ENCODE measurements at regions not wholly inside any gene's neighbourhood (a gene's known extent, or its start where the extent isn't known, plus 50 kb on each side); places are given as distances from the start of the nearest gene placed in this dataset.
"Not testable (repeated sequence)": the region's sequence is repeated elsewhere in the genome, so short reads cannot be mapped to it uniquely, and the experiment has no call there.

DNA sequence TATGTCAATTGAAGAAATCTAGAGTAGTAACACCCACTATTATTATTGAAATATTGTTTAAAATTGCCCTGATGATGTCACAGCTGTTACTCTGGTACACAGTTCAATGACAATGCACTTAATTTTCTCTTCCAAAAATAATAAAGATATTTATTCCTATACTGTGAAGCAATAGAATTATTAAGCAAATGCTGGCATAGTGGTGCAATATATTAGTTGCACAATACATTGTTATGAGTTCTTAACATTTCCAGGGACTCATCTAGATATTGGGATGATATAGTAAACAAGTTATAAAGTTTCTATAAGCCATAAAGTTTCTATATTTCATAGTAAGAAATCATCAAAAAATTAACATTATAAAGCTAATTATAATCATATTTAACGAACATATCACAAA, 897.8 kb downstream of the LRFN5 start:
- H3K36me3 Mint-ChIP-seq (ENCODE audit: insufficient read depth) = no peaks in the 10 kb centered on the region
- no peak overlapping the region for H3K4me3 Mint-ChIP-seq (ENCODE audit: low read depth)
- TF ChIP-seq, protein P1, sequence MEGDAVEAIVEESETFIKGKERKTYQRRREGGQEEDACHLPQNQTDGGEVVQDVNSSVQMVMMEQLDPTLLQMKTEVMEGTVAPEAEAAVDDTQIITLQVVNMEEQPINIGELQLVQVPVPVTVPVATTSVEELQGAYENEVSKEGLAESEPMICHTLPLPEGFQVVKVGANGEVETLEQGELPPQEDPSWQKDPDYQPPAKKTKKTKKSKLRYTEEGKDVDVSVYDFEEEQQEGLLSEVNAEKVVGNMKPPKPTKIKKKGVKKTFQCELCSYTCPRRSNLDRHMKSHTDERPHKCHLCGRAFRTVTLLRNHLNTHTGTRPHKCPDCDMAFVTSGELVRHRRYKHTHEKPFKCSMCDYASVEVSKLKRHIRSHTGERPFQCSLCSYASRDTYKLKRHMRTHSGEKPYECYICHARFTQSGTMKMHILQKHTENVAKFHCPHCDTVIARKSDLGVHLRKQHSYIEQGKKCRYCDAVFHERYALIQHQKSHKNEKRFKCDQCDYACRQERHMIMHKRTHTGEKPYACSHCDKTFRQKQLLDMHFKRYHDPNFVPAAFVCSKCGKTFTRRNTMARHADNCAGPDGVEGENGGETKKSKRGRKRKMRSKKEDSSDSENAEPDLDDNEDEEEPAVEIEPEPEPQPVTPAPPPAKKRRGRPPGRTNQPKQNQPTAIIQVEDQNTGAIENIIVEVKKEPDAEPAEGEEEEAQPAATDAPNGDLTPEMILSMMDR (IDR thresholded peaks at IDR 0.05; ENCODE audit: unreplicated experiment) = no peak
- DNase-seq (ENCODE audit: low spot score, unreplicated experiment) = no peak
- H3K4me1 Mint-ChIP-seq (ENCODE audit: low read depth) = no peaks in the 10 kb centered on the region
- H3K9me3 Mint-ChIP-seq (ENCODE audit: low read depth) = peaks cover 4% of the 10 kb centered on the region
- no peaks in the 10 kb centered on the region for H3K27me3 Mint-ChIP-seq
- no peak overlapping the region for H3K27ac Mint-ChIP-seq

DNA sequence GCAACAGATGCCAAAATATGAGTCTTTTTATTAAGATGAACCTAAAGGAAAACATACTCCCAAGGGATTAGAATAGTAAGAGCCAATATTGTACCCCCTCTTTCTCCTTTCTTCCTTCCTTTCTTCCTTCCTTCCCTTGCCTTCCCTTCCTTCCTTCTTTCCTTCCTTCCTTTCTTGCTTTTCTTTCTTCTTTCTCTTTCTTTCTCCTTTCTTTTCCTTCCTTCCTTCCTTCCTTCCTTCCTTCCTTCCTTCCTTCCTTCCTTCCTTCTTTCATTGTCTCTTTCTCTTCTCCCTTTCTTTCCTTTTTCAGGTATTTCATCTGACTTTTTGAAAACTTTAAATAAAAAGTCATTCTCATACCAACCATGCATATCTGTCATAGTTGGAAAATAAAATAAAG, 892.5 kb downstream of the LRFN5 start:
- no peak for DNase-seq (ENCODE audit: low spot score, unreplicated experiment)
- H3K4me1 Mint-ChIP-seq (ENCODE audit: low read depth) = no peaks in the 10 kb centered on the region
- no peak overlapping the region for H3K4me3 Mint-ChIP-seq (ENCODE audit: low read depth)
- no peaks in the 10 kb centered on the region for H3K9me3 Mint-ChIP-seq (ENCODE audit: low read depth)
- TF ChIP-seq, protein P1 (IDR thresholded peaks at IDR 0.05; ENCODE audit: unreplicated experiment) = no peak
- H3K27ac Mint-ChIP-seq = no peak overlapping the region
- no peaks in the 10 kb centered on the region for H3K27me3 Mint-ChIP-seq
- no peaks in the 10 kb centered on the region for H3K36me3 Mint-ChIP-seq (ENCODE audit: insufficient read depth)

- H3K4me1 Mint-ChIP-seq (ENCODE audit: low read depth) = peaks cover 1% of the 10 kb centered on the region
- no peaks in the 10 kb centered on the region for H3K9me3 Mint-ChIP-seq (ENCODE audit: low read depth)
- H3K4me3 Mint-ChIP-seq (ENCODE audit: low read depth) = no peak overlapping the region
- no peak overlapping the region for H3K27ac Mint-ChIP-seq
- DNase-seq (ENCODE audit: low spot score, unreplicated experiment) = no peak
- TF ChIP-seq, protein P1 (IDR thresholded peaks at IDR 0.05; ENCODE audit: unreplicated experiment) = no peak
- no peaks in the 10 kb centered on the region for H3K27me3 Mint-ChIP-seq
- H3K36me3 Mint-ChIP-seq (ENCODE audit: insufficient read depth) = no peaks in the 10 kb centered on the region
Observed at GRCh38 chr14:42490536-42490935, 883.9 kb downstream of the LRFN5 start.

DNA sequence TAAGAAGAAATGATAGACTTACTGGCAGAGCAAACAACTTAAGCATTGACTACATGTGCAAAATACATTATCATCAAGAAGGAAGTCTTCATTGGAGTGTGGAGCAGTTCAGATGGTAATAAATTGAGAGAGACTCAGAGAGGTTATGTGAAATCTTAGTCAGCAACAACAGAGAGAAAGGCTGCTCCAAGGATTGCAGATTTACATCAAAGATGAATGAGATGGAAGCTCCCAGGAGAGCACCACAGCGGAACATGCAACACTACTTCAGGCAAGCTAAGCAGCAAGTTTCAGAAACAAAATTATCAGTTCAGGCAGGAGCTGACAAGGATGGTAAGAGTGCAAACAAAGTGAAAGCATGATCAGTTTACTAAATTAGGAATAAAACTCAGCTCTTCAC, 882.3 kb downstream of the LRFN5 start:
- Mint-ChIP-seq H3K27me3 (no peaks in the 10 kb centered on the region), H3K4me3 (ENCODE audit: low read depth) (no peak overlapping the region), H3K36me3 (ENCODE audit: insufficient read depth) (no peaks in the 10 kb centered on the region), H3K4me1 (ENCODE audit: low read depth) (peaks cover 1% of the 10 kb centered on the region), H3K27ac (no peak overlapping the region), H3K9me3 (ENCODE audit: low read depth) (no peaks in the 10 kb centered on the region)
- no peak for DNase-seq (ENCODE audit: low spot score, unreplicated experiment)
- TF ChIP-seq, protein P1 (IDR thresholded peaks at IDR 0.05; ENCODE audit: unreplicated experiment) = no peak

DNA sequence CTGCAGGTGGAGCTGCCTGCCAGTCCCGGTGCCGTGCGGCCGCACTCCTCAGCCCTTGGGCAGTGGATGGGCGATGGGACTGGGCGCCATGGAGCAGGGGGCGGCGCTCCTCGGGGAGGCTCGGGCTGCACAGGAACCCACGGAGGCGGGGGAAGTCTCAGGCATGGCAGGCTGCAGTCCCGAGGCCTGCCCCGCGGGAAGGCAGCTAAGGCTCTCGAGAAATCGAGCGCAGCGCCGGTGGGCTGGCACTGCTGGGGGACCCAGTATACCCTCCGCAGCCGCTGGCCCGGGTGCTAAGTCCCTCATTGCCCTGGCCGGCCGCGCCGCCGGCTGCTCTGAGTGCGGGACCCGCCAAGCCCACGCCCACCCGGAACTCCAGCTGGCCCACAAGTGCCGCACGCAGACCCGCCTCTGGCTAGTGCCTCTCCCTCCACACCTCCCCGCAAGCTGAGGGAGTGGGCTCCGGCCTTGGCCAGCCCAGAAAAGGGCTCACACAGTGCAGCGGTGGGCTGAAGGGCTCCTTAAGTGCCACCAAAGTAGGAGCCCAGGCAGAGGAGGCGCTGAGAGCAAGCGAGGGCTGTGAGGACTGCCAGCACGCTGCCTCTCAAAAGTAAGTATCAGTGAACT, 875.8 kb downstream of the LRFN5 start:
- peaks cover 11% of the 10 kb centered on the region for H3K4me1 Mint-ChIP-seq (ENCODE audit: low read depth)
- H3K9me3 Mint-ChIP-seq (ENCODE audit: low read depth); H3K27ac Mint-ChIP-seq; H3K36me3 Mint-ChIP-seq (ENCODE audit: insufficient read depth); H3K27me3 Mint-ChIP-seq; H3K4me3 Mint-ChIP-seq (ENCODE audit: low read depth); DNase-seq (ENCODE audit: low spot score, unreplicated experiment): not testable (repeated sequence)

DNA sequence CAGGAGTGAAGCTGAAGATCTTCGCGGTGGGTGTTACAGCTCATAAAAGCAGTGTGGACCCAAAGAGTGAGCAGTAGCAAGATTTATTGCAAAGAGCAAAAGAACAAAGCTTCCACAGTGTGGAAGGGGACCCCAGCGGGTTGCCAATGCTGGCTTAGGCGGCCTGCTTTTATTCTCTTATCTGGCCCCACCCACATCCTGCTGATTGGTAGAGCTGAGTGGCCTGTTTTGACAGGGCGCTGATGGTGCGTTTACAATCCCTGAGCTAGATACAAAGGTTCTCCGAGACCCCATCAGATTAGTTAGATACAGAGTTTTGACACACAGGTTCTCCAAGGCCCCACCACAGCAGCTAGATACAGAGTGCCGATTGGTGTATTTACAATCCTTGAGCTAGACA, 875.0 kb downstream of the LRFN5 start:
- not testable (repeated sequence) for DNase-seq (ENCODE audit: low spot score, unreplicated experiment); H3K27me3 Mint-ChIP-seq; H3K36me3 Mint-ChIP-seq (ENCODE audit: insufficient read depth); H3K4me3 Mint-ChIP-seq (ENCODE audit: low read depth); H3K27ac Mint-ChIP-seq; H3K9me3 Mint-ChIP-seq (ENCODE audit: low read depth)
- H3K4me1 Mint-ChIP-seq (ENCODE audit: low read depth) = peaks cover 11% of the 10 kb centered on the region
